NCI-H1105 treated with DMSO at 0.1 percent for 48 hours (cell line): ENCODE measurements at regions not wholly inside any gene's neighbourhood (a gene's known extent, or its start where the extent isn't known, plus 50 kb on each side); places are given as distances from the start of the nearest gene placed in this dataset.
A peak's percentile ranks its signal among the peaks of the same experiment; 100 is the strongest.

Experiments
- DNase-seq: peaks from one replicate; lab custom pipeline; 2025; lab: John Stamatoyannopoulos, UW

DNA sequence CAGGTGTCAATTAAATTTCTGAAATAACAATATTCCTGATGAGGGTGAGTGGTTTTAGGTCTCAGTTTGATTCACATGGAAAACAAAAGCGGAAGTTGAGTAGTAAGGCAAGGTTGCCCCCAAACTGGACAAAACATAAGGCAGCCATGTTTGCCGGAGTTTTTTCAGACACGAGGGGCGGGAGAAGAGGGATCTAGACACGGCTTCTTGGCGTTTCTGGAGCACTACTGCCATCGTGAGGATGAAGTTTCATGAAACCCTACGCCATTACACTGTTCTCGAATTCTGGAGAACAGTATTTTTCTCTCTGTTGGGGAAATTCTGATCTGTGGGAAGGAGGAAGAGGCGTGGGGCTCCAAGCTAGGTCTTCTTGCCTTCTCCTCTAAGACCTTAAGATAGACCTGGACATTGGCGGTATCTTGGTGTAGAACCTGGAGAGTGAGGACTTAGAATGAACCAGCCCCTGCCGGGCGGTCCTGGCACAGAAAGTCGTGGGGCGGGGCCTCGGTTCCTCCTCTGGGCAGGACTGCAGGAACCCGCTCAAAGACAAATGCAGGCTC, 160.3 kb downstream of the OR13H1 start:
- DNase-seq, result no peak

DNA sequence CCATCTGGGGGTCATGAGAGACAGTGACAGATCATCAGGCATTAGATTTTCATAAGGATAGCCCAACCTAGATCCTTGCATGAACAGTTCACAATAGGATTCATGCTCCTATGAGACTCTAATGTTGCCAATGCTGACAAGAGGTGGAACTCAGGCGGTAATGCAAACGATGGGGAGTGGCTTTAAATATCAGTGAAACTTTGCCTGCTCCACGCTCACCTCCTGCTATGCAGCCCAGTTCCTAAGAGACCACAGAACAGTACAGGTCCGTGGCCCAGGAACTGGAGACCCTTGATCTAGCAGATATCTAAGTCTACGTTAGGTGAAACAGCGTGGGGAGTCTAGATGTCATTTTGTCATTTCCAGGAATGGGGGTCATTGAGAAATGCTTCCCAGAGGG, 165.7 kb downstream of the OR13H1 start:
- no peak for DNase-seq

GRCh38 chrX:131711478-131711867, 167.6 kb downstream of the OR13H1 start:
- DNase-seq, result no peak

DNA sequence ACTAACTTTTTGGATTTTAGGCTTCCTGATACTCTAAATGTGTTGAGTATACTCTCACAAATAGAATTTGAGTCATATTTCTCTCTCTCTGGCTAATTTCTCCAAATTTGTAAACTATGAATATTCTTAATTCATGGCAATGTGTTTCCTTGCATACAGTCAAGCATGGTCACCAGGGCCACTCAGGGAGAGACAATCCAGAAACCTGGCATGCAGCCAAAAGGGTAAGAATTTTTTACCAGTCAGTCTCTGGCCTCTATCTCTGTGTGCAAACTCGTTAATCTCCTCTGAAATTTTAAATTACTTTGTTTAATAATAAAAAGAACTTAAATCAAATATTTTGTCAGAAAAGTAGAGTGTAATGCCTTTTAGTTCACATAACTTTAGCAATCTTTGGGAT, 179.8 kb downstream of the OR13H1 start:
- no peak for DNase-seq

GRCh38 chrX:131724292-131724691, 180.4 kb downstream of the OR13H1 start:
- DNase-seq, result no peak

DNA sequence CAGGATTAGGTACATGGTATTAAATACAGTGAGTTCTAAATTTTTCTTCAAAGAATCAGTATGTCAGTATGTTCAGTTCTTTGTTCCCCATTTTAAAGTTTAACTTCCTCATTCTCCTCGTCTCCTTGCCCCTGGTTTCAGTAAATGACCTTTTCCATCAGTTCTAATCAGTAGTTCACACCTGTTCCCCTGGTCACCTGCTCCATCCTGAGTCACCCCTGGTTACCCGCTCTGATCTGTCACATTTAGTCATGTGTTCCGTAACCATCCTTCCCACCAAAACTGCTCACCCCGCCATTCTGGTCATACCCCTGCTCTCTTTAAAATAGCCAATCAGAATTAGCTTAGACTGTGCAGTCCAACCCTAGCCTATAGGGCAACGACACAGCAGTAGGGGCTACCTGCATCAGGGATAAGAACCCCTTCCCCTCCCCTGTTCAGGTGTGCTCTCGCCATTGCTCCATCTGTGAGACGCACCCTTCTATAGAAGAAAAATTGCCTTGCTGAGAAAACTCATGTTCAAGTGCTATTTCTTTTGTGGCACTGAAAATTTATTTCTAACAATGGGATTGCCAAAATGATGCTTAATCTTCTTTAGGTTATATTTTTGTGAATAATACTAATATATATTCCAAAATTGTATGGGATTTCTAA, 181.3 kb downstream of the OR13H1 start:
- DNase-seq, result no peak

GRCh38 chrX:131727778-131728177, 183.9 kb downstream of the OR13H1 start:
- no peak for DNase-seq

GRCh38 chrX:131728295-131729145, 184.6 kb downstream of the OR13H1 start:
- no peak for DNase-seq

- no peak for DNase-seq
Observed at GRCh38 chrX:131729295-131729694, 185.4 kb downstream of the OR13H1 start.

- no peak for DNase-seq
Observed at GRCh38 chrX:131734621-131735020, 190.7 kb downstream of the OR13H1 start.

DNA sequence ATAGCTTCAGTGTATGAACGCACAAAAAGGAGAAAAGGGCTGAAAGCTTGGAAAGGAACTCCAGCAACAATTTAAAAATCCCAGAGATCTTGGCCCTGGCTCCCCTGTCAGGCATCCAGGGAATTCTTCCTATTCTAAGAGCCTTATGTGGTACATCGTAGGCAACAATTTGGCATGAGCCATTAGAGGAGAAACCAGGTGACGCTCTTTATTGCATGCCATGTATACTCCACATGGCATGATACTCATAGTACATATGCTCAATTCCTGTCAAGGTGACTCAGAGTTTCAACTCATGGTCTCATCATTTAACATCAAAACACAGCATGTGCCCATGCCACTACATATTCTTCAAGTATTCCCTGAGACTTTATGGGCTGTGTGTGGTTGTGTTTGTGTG, 191.3 kb downstream of the OR13H1 start:
- no peak for DNase-seq

DNA sequence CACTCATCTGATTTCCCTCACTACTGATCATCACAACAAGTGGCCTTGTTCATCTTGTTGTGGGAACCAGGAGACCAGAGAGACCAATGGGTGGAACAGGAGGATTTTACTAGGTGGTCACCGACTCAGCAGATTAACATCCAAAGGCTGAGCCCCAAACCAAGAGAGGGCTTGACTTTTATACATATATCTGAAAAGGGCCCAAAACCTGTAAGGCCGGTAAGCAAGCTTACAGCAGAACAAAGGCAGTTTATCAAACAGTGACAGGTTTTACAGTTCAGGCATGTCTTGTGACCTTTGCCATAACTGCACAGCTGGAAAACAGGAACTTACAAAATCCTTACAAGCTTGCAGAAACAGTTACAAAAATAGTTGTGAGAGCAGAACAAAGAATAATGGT, 195.9 kb downstream of the OR13H1 start:
- no peak for DNase-seq

GRCh38 chrX:131741103-131741581, 197.3 kb downstream of the OR13H1 start:
- DNase-seq, result no peak

DNA sequence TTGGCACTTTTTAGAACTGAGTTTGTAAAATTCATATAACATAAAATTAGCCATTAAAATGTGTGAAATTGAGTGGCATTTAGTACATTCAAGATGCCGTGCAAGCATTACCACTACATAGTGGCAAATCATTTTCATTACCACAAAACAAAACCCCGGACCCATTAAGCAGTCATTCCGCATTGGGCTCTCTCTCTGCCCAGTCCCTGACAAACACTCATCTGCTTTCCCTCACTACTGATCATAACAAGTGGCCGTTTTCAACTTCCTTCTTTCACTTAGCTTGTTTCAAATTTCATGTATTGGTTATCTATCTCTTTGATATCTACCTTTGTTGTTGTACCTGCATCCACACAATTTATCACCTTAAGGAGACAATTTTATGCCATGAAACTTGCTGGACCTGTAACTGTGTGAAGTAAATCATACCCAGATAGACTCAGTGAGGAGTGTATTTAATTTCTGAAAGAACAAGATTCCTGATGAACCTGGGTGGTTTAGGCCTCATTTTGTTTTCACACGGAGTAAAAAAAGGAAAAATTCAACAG, 202.1 kb downstream of the OR13H1 start:
- DNase-seq, result peak; percentile 42

DNA sequence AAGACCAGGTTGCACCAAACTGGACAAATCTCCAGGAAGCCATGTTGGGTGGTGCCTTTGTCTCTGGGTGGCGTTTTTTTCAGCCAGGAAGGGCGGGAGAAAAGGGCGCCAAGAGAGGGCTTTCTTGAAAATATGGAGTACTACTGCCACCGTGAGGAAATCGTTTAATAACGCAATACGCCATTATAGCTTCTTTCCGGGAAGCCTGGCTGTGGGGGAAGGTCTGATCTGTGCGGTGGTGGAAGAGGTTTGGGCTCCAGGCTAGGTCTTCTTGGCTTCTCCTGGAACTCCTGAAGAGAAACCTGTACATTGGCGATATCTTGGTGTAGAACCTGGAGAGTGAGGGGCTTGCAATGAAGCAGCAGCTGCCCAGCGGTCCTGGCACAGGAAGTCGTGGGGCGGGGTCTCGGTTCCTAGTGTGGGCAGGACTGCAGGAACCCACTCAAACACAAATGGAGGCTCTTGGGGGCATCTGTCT, 202.7 kb downstream of the OR13H1 start:
- peak; percentile 85 for DNase-seq

GRCh38 chrX:131747173-131747572, 203.3 kb downstream of the OR13H1 start:
- DNase-seq, result peak; percentile 87

DNA sequence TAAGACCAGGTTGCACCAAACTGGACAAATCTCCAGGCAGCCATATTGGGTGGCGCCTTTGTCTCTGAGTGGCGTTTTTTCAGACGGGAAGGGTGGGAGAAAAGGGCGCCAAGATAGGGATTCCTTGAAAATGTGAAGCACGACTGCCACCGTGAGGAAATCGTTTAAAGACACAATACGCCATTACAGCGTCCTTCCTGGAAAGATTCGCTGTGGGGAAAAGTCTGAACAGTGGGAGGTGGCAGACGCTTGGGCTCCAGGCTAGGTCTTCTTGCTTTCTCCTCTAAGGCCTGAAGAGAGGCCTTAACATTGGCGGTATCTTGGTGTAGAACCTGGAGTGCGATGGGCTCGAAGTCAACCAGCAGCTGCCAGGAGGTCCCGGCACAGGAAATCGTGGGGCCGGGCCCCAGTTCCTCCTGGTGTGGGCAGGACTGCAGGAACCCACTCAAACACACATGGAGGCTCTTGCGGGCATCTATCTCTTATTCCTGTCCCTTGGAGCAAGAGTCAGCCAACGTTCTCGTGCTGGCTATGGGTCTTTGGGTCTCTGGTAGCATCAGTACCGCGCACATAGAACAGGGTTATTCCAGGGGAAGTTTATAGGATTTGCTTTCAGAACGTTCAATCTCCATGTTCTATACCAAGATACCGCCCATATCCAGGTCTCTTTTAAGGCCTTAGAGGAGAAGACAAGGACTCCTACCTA, 208.8 kb downstream of the OR13H1 start:
- DNase-seq, result no peak

DNA sequence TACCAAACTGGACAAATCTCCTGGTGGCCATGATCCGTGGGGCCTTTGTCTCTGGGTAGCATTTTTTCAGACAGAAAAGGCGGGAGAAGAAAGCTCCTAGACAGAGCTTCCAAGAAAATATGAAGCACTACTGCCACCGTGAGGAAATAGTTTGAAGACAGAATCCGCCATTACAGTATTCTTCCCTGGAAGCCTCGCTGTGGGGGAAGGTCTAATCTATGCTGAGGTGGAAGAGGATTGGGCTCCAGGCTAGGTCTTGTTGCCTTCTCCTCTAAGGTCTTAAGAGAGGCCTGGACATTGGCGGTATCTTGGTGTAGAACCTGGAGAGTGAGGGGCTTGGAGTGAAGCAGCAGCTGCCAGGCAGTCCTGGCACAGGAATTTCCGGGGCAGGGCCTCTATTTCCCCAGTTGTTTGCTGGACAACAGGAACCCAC, 218.9 kb downstream of the OR13H1 start:
- DNase-seq, result no peak

DNA sequence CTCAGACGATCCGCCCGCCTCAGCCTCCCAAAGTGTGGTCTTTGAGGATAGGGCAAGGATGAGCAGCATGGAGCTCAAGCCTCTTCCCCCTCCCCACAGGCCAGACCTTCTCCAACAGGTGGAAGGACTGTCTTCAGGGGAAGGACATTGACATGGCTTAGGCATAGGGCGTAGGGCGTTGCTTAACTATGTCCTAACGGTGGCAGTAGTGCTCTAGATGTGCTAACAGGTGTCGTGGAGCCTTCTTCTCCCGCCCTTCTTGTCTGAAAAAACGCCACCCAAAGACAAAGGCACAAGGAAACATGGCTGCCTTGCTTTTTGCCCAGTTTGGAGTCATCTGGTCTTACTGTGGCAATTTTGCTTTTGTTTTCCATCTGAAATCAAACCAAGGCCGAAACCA, 219.8 kb downstream of the OR13H1 start:
- no peak for DNase-seq

- DNase-seq, result no peak
Observed at GRCh38 chrX:131764216-131764615, 220.3 kb downstream of the OR13H1 start.

DNA sequence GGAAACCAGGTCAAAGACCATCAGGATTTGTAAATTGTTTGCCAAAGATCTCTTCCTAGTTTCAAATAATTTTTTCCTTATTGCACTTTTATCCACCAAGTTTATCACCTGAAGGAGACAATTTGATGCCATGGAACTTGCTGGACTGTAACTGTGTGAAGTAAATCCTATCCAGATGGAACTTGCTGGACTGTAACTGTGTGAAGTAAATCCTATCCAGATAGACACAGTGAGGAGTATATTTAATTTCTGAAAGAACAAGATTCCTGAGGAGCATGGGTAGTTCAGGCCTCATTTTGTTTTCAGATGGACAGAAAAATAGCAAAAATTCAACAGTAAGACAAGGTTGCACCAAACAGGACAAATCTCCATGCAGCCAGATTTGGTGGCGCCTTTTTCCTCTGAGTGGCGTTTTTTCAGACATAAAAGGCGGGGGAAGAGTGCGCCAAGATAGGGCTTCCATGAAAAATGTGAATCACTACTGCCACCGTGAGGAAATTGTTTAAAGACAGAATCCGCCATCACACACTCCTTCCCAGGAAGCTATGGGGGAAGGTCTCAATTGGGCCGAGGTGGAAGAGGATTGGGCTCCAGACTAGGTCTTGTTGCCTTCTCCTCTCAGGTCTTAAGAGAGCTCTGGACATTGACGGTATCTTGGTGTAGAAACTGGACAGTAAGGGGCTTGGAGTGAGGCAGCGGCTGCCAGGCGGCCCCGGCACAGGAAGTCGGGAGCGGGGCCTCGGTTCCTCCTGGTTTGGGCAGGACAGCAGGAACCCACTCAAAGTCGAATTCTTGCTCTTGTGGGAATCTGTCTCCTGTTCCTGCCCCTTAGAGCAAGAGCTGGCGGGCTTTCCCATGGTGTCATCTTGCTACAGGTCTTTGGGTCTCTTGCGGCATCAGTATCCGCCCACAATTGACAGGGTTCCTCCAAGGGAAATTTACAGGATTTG, 234.7 kb downstream of the OR13H1 start:
- no peak for DNase-seq
